ENCODE measurements at regions not wholly inside any gene's neighbourhood (a gene's known extent, or its start where the extent isn't known, plus 50 kb on each side); places are given as distances from the start of the nearest gene placed in this dataset.

DNA sequence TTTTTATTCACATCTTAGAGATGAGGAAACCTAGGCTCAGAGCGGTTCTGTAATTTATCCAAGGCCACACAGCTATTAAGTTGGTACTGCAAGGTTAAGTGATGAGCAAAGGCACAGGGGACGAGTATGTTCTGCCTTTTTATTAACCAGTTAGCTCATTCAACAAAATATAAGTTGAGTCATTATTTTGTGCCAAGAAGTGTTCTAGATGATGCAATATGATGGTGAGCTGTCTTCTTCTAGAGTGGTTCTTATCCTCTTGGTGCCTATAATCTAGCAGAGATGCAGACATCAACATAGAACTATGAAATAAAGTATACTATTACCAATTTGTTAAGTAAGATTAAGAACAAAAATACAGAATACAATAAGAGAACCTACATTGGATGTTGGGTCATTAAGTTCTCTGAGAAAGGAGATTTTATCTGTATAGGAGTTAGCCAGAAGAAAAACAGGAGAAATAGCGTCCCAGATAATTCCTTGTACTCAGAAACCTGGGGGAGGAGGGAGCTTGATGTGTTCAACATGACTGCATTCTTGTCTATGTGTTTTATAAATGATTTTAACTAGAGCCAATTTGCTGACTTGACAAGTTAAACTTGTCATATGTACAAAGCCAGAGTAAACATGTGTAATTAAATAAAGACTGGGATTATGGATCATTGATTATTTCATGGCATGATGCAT lies 122.3 kb downstream of the TBXT start:
- Histone ChIP-seq H3K4me1 (ENCODE audit: control insufficient read depth in 1 of 2, insufficient read depth in 2 of 2, low read length in 2 of 2) (no peaks in the 10 kb centered on the region), H4K20me1 (ENCODE audit: insufficient read depth, low read length) (no peaks in the 10 kb centered on the region), H3K9ac (ENCODE audit: insufficient read depth, low read length, poor library complexity, severe bottlenecking) (no peak overlapping the region), H3K27ac (ENCODE audit: low read depth in 1 of 2, low read length in 2 of 2) (no peak overlapping the region), H3K79me2 (ENCODE audit: insufficient read depth, low read length) (no peaks in the 10 kb centered on the region), H3K9me3 (replicated peaks in 1 of 2; ENCODE audit: control insufficient read depth in 1 of 2, insufficient read depth in 1 of 2, low read length in 2 of 2) (no peaks in the 10 kb centered on the region), H3K27me3 (ENCODE audit: control insufficient read depth in 2 of 2, insufficient read depth in 2 of 2, low read length in 2 of 2) (no peaks in the 10 kb centered on the region), H3K4me2 (replicated peaks; ENCODE audit: extremely low read depth, low read length, poor library complexity, severe bottlenecking) (no peak overlapping the region), H3K36me3 (replicated peaks in 1 of 2; ENCODE audit: control insufficient read depth in 1 of 2, insufficient read depth in 2 of 2, low read length in 2 of 2) (no peaks in the 10 kb centered on the region), H2AFZ (ENCODE audit: insufficient read depth, low read depth, low read length, poor library complexity, severe bottlenecking) (no peak overlapping the region), H3K4me3 (replicated peaks in 1 of 3; ENCODE audit: low read depth in 2 of 3, low read length in 3 of 3) (no peak overlapping the region)
- Mint-ChIP-seq H3K27ac (no peak overlapping the region), H3K4me1 (no peaks in the 10 kb centered on the region), H3K27me3 (ENCODE audit: low read depth in 3 of 3) (no peaks in the 10 kb centered on the region), H3K4me3 (no peak overlapping the region), H3K36me3 (no peaks in the 10 kb centered on the region), H3K9me3 (peaks cover 0 to 3% (median 0%) of the 10 kb centered on the region in 7 donors)
- WGBS (ENCODE audit: insufficient coverage): 80% methylated on average over 1 of the region's 3 CpGs
- no peak for DNase-seq
- intact Hi-C loops (cut with micrococcal nuclease): no loop called here
- TF ChIP-seq, protein P1, sequence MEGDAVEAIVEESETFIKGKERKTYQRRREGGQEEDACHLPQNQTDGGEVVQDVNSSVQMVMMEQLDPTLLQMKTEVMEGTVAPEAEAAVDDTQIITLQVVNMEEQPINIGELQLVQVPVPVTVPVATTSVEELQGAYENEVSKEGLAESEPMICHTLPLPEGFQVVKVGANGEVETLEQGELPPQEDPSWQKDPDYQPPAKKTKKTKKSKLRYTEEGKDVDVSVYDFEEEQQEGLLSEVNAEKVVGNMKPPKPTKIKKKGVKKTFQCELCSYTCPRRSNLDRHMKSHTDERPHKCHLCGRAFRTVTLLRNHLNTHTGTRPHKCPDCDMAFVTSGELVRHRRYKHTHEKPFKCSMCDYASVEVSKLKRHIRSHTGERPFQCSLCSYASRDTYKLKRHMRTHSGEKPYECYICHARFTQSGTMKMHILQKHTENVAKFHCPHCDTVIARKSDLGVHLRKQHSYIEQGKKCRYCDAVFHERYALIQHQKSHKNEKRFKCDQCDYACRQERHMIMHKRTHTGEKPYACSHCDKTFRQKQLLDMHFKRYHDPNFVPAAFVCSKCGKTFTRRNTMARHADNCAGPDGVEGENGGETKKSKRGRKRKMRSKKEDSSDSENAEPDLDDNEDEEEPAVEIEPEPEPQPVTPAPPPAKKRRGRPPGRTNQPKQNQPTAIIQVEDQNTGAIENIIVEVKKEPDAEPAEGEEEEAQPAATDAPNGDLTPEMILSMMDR (IDR thresholded peaks at IDR 0.05): no peak

DNA sequence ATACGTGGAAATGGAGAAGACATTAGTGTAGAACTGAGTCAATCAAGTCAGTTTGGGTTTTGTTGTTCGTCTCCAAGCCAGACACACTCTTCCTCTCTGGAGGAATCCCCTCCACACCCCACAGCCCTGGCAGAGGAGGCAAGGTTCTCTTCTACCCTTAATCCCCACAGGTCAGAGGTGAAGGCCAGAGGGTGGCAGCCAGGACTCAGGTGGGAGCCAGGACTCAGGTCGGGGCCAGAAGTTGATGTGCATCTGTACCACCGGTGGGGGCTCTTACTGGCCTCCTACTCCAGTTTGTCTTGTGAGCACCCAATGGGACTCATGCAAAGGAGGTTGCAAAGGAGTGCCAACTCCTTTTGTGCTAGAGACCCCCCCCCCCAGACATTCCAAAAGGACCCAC lies 126.4 kb downstream of the TBXT start:
- no peak overlapping the region for H3K4me2 ChIP-seq (replicated peaks; ENCODE audit: extremely low read depth, low read length, poor library complexity, severe bottlenecking)
- no peak overlapping the region for H3K27ac Mint-ChIP-seq

More for the DNA sequence above, 126.4 kb downstream of the TBXT start:
- Mint-ChIP-seq H3K9me3 (peaks cover 0 to 10% (median 4%) of the 10 kb centered on the region in 7 donors), H3K4me3 (no peak overlapping the region), H3K27me3 (ENCODE audit: low read depth in 3 of 3) (peaks cover 0 to 2% (median 0%) of the 10 kb centered on the region in 3 donors), H3K36me3 (no peaks in the 10 kb centered on the region), H3K4me1 (no peaks in the 10 kb centered on the region)
- H3K9me3 ChIP-seq (replicated peaks in 1 of 2; ENCODE audit: control insufficient read depth in 1 of 2, insufficient read depth in 1 of 2, low read length in 2 of 2): no peaks in the 10 kb centered on the region
- H3K36me3 ChIP-seq (replicated peaks in 1 of 2; ENCODE audit: control insufficient read depth in 1 of 2, insufficient read depth in 2 of 2, low read length in 2 of 2): no peaks in the 10 kb centered on the region
- intact Hi-C loops (cut with micrococcal nuclease): no loop called here
- TF ChIP-seq, protein P1 (IDR thresholded peaks at IDR 0.05): no peak
- WGBS (ENCODE audit: insufficient coverage): no CpG with 5 or more reads among the region's 4 CpGs
- no peaks in the 10 kb centered on the region for H3K79me2 ChIP-seq (ENCODE audit: insufficient read depth, low read length)
- H3K9ac ChIP-seq (ENCODE audit: insufficient read depth, low read length, poor library complexity, severe bottlenecking): no peak overlapping the region
- H3K27ac ChIP-seq (ENCODE audit: low read depth in 1 of 2, low read length in 2 of 2): no peak overlapping the region
- no peak overlapping the region for H3K4me3 ChIP-seq (replicated peaks in 1 of 3; ENCODE audit: low read depth in 2 of 3, low read length in 3 of 3)
- no peak overlapping the region for H2AFZ ChIP-seq (ENCODE audit: insufficient read depth, low read depth, low read length, poor library complexity, severe bottlenecking)
- H4K20me1 ChIP-seq (ENCODE audit: insufficient read depth, low read length): no peaks in the 10 kb centered on the region
- no peaks in the 10 kb centered on the region for H3K4me1 ChIP-seq (ENCODE audit: control insufficient read depth in 1 of 2, insufficient read depth in 2 of 2, low read length in 2 of 2)
- DNase-seq: no peak
- H3K27me3 ChIP-seq (ENCODE audit: control insufficient read depth in 2 of 2, insufficient read depth in 2 of 2, low read length in 2 of 2): no peaks in the 10 kb centered on the region
